ENCODE measurements at regions not wholly inside any gene's neighbourhood (a gene's known extent, or its start where the extent isn't known, plus 50 kb on each side); places are given as distances from the start of the nearest gene placed in this dataset.

DNA sequence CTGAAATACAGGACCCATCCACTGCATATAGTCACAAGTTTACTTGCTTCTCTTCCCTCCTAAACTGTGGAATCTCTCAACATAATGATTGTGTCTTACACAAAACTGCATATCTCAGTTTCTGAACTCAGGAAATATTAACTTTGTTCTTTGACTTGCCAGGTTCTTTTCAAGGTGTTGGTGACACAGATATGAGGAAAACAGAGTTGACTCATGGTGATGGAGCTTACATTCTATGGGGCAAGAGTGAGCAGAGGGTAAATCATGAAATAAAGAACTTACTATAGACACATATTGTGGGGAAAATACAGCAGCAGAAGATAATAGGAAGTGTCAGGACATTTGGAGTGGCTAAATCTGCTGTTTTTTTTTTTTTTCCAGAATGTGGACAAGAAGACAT is 72.5 kb upstream of the IGFBP3 start:
- Histone ChIP-seq H3K27ac (ENCODE audit: low read depth, low read length) (no peak overlapping the region), H4K8ac (ENCODE audit: extremely low read depth, insufficient read depth, low read length) (no peak overlapping the region), H3K79me1 (ENCODE audit: low read depth, low read length) (no peaks in the 10 kb centered on the region), H3K9me3 (ENCODE audit: insufficient read depth in 2 of 2, low read depth in 1 of 2, low read length in 1 of 2) (peaks cover 2 to 6% of the 10 kb centered on the region in 2 experiments; a peak in 2 of 4 replicates), H3K36me3 (ENCODE audit: control insufficient read depth in 2 of 4, insufficient read depth in 4 of 4, low read length in 3 of 4) (no peaks in the 10 kb centered on the region), H3K9ac (replicated peaks in 1 of 4; ENCODE audit: extremely low read depth in 1 of 4, low read depth in 3 of 4, low read length in 3 of 4) (no peak overlapping the region), H3K23ac (ENCODE audit: insufficient read length) (no peak overlapping the region), H2BK12ac (ENCODE audit: low read depth, low read length) (no peak overlapping the region), H3K4ac (replicated peaks; ENCODE audit: insufficient read length, low read depth, low read length) (no peak overlapping the region), H3K4me3 (ENCODE audit: extremely low read depth in 1 of 4, insufficient read depth in 2 of 4, low read depth in 3 of 4, low read length in 4 of 4) (no peak overlapping the region), H2BK20ac (ENCODE audit: low read length) (no peak overlapping the region), H2BK15ac (ENCODE audit: low read length) (no peak overlapping the region), H3K27me3 (replicated peaks in 1 of 4; ENCODE audit: control insufficient read depth in 3 of 4, extremely low read depth in 1 of 4, insufficient read depth in 3 of 4, low read length in 3 of 4) (no peaks in the 10 kb centered on the region), H3K18ac (ENCODE audit: extremely low read depth, low read length) (no peak overlapping the region), H3K23me2 (ENCODE audit: low read depth, low read length) (no peaks in the 10 kb centered on the region), H2AFZ (ENCODE audit: low read length) (no peak overlapping the region), H3K14ac (ENCODE audit: insufficient read length) (no peak overlapping the region), H3K4me1 (replicated peaks in 1 of 4; ENCODE audit: control insufficient read depth in 3 of 4, insufficient read depth in 4 of 4, low read length in 3 of 4) (no peaks in the 10 kb centered on the region; a peak in 1 of 7 replicates), H4K91ac (replicated peaks; ENCODE audit: insufficient read length, low read length) (no peak overlapping the region), H2BK120ac (replicated peaks; ENCODE audit: low read depth, low read length) (no peak overlapping the region), H3K4me2 (ENCODE audit: insufficient read depth in 1 of 2, low read depth in 2 of 2, low read length in 2 of 2) (no peak overlapping the region), H3K56ac (replicated peaks; ENCODE audit: insufficient read length, low read depth, low read length) (no peak overlapping the region), H2AK5ac (ENCODE audit: low read depth, low read length) (no peak overlapping the region), H2BK5ac (ENCODE audit: low read depth, low read length) (no peak overlapping the region), H4K5ac (ENCODE audit: insufficient read length, low read depth, low read length) (no peak overlapping the region), H3K79me2 (ENCODE audit: control insufficient read depth in 1 of 2, insufficient read depth in 2 of 2, low read length in 2 of 2) (no peaks in the 10 kb centered on the region), H4K20me1 (replicated peaks in 1 of 2; ENCODE audit: control insufficient read depth in 1 of 2, insufficient read depth in 2 of 2, low read length in 2 of 2) (no peaks in the 10 kb centered on the region)
- ChIA-PET CTCF (ENCODE audit: partially characterized antibody) (no interaction called here), POLR2A (ENCODE audit: partially characterized antibody) (no interaction called here)
- no peak for DNase-seq (ENCODE audit: low read depth in 1 of 2, low spot score in 2 of 2)
- TF ChIP-seq YY1 (IDR thresholded peaks at IDR 0.05; ENCODE audit: low read depth, low read length): no peak
- no peak for TF ChIP-seq TEAD4 (IDR thresholded peaks at IDR 0.05; ENCODE audit: low read depth, low read length)
- no peak for TF ChIP-seq JUND (IDR thresholded peaks at IDR 0.05; ENCODE audit: low read length)
- TF ChIP-seq CTCF (IDR thresholded peaks at IDR 0.05; ENCODE audit: control extremely low read depth in 1 of 3, insufficient read depth in 1 of 3, low read depth in 1 of 3, low read length in 3 of 3): no peak
- no peak for TF ChIP-seq MAFK (IDR thresholded peaks at IDR 0.05; ENCODE audit: low read depth, low read length)
- FAIRE-seq: no peak

All from H1 (cell line).